Skin epidermis (tissue), 12 donors: ENCODE measurements at regions not wholly inside any gene's neighbourhood (a gene's known extent, or its start where the extent isn't known, plus 50 kb on each side); places are given as distances from the start of the nearest gene placed in this dataset.
A peak's percentile ranks its signal among the peaks of the same experiment; 100 is the strongest.
"Not testable (repeated sequence)": the region's sequence is repeated elsewhere in the genome, so short reads cannot be mapped to it uniquely, and the experiment has no call there.

Source experiments
- H3K27ac ChIP-seq, 21 experiments: fragments of 200-600 bp; sonication (generic) in 11 of 21; one replicate each; pipeline ENCODE4 v1.5.0; 2020; ENCODE audit warnings: mild to moderate bottlenecking in 3 of 21, inconsistent platforms in 2 of 21, moderate library complexity in 2 of 21
- H3K4me3 ChIP-seq, 7 experiments: fragments of 200-600 bp; sonication (generic) in 2 of 7; one replicate each; pipeline ENCODE4 v1.5.0; 2020; ENCODE audit warnings: inconsistent platforms in 2 of 7, mild to moderate bottlenecking in 2 of 7, moderate library complexity in 1 of 7

GRCh38 chr5:96527768-96528661, 95.0 kb upstream of the PCSK1 start:
- Histone ChIP-seq H3K4me3 (no peak overlapping the region), H3K27ac (no peak overlapping the region)

- H3K4me3 ChIP-seq: no peak overlapping the region
- no peak overlapping the region for H3K27ac ChIP-seq
Observed at GRCh38 chr5:96528826-96529474, 95.9 kb upstream of the PCSK1 start.

GRCh38 chr5:96529559-96529958, 96.5 kb upstream of the PCSK1 start:
- Histone ChIP-seq H3K4me3 (no peak overlapping the region), H3K27ac (no peak overlapping the region)

- no peak overlapping the region for H3K27ac ChIP-seq
- H3K4me3 ChIP-seq: no peak overlapping the region
Observed at GRCh38 chr5:96530901-96531300, 97.9 kb upstream of the PCSK1 start.

GRCh38 chr5:96533371-96533770, 100.3 kb upstream of the PCSK1 start:
- Histone ChIP-seq H3K4me3 (no peak overlapping the region), H3K27ac (no peak overlapping the region)

- peak overlapping the region in 4 of 21 experiments; percentile 21 to 76 (median 66) for H3K27ac ChIP-seq
- H3K4me3 ChIP-seq: no peak overlapping the region
Observed at GRCh38 chr5:96537386-96537785, 104.3 kb upstream of the PCSK1 start.

GRCh38 chr5:96538808-96539250, 105.8 kb upstream of the PCSK1 start:
- no peak overlapping the region for H3K4me3 ChIP-seq
- H3K27ac ChIP-seq: peak overlapping the region in 1 of 21 experiments; percentile 3

GRCh38 chr5:96546120-96546519, 113.1 kb upstream of the PCSK1 start:
- Histone ChIP-seq H3K4me3 (no peak overlapping the region), H3K27ac (no peak overlapping the region)

DNA sequence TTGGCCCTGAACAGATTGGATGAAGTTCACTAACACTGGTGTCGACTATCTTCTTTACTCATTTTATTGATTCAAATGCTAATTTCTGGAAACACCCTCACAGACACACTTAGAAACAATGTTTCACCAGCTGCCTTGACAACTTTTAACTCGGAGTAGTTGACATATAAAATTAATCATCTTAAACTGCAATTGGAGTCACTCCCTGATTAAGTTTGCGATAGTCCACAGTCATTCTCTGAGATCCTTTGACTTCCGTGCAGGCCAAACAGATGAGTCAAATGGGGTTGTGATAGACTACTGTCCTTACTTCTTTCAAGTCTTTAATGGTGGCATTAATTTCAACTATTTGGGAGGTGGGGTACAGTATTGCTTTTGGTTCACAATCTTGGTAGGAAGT, 114.4 kb upstream of the PCSK1 start:
- H3K27ac ChIP-seq: no peak overlapping the region

DNA sequence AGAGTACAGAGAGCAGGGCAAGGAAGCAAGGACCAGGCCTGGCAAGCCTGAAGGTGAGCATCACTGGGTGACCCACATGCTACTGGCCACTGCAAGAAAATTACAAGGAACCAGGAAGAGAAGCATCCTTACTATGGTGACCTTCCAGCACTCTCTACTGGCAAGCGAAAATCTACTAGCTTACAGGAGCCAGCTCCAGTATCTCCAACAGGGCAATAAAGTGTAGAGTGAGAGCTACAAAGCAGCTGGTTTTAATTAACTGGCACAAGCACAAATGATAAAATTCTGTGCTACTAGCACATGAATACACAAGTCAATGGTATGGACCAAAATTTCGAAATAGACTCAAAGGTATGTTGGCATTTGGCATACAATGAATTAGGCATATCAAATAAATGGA, 113.3 kb upstream of the CAST start:
- H3K27ac ChIP-seq: no peak overlapping the region
- H3K4me3 ChIP-seq: no peak overlapping the region

More for the DNA sequence above, 114.4 kb upstream of the PCSK1 start:
- no peak overlapping the region for H3K4me3 ChIP-seq

DNA sequence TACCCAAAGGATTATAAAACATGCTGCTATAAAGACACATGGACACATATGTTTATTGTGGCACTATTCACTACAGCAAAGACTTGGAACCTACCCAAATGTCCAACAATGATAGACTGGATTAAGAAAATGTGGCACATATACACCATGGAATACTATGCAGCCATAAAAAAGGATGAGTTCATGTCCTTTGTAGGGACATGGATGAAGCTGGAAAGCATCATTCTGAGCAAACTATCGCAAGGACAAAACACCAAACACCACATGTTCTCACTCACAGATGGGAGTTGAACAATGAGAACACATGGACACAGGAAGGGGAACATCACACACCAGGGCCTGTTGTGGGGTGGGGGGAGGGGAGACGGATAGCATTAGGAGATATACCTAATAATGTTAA, 101.3 kb upstream of the CAST start:
- H3K4me3 ChIP-seq, H3K27ac ChIP-seq: not testable (repeated sequence)

GRCh38 chr5:96562614-96563013, 99.6 kb upstream of the CAST start:
- no peak overlapping the region for H3K4me3 ChIP-seq
- no peak overlapping the region for H3K27ac ChIP-seq

GRCh38 chr5:96563816-96564215, 98.4 kb upstream of the CAST start:
- Histone ChIP-seq H3K27ac (no peak overlapping the region), H3K4me3 (no peak overlapping the region)

- H3K27ac ChIP-seq: peak overlapping the region in 1 of 21 experiments; percentile 65
- no peak overlapping the region for H3K4me3 ChIP-seq
Observed at GRCh38 chr5:96565582-96566265, 96.5 kb upstream of the CAST start.

GRCh38 chr5:96566833-96567587, 95.2 kb upstream of the CAST start:
- peak overlapping the region in 1 of 7 experiments; percentile 4 for H3K4me3 ChIP-seq

GRCh38 chr5:96569332-96569731, 92.8 kb upstream of the CAST start:
- Histone ChIP-seq H3K27ac (no peak overlapping the region), H3K4me3 (no peak overlapping the region)

More at GRCh38 chr5:96566833-96567587, 95.2 kb upstream of the CAST start:
- peak overlapping the region in 3 of 21 experiments; percentile 0 to 65 (median 31) for H3K27ac ChIP-seq

DNA sequence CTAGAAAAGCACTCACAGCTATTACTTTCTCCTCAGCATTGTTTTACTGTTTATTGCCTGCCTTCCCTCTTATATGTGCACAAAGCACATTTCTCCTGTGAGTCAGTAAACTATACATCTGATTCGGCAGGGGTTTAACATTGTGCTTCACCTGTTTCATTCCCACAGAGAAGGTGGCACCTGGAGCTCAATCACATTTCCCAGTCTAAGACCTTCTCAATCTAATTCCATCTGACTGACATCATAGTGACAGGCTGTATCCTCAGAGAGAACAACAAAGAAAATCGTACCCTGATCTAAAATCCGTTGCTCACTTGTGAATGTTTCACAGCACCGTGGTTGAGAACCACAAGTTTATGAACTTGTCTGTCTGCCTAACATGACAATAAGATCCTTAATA, 92.4 kb upstream of the CAST start:
- no peak overlapping the region for H3K4me3 ChIP-seq
- H3K27ac ChIP-seq: no peak overlapping the region

- no peak overlapping the region for H3K27ac ChIP-seq
- no peak overlapping the region for H3K4me3 ChIP-seq
Observed at GRCh38 chr5:96572864-96573512, 89.2 kb upstream of the CAST start.

GRCh38 chr5:96573513-96573894, 88.7 kb upstream of the CAST start:
- Histone ChIP-seq H3K27ac (no peak overlapping the region), H3K4me3 (no peak overlapping the region)
